Suprapubic skin (tissue), 4 donors: ENCODE measurements at regions not wholly inside any gene's neighbourhood (a gene's known extent, or its start where the extent isn't known, plus 50 kb on each side); places are given as distances from the start of the nearest gene placed in this dataset.

Experiments used
- DNase-seq, 2 donors: peaks; one replicate each; pipeline ENCODE4 v3.0.0-alpha.2; 2019; ENCODE audit warnings: low spot score in 2 of 2
- H3K27ac ChIP-seq: fragments of 200-600 bp; sonication (generic); one replicate; pipeline ENCODE4 v1.5.1; 2019
- H3K27me3 ChIP-seq: fragments of 200-600 bp; sonication (generic); one replicate; pipeline ENCODE4 v1.5.1; 2019
- H3K36me3 ChIP-seq: fragments of 200-600 bp; sonication (generic); one replicate; pipeline ENCODE4 v1.5.1; 2019
- H3K4me1 ChIP-seq: fragments of 200-600 bp; sonication (generic); one replicate; pipeline ENCODE4 v1.5.1; 2019
- H3K4me3 ChIP-seq: fragments of 200-600 bp; sonication (generic); one replicate; pipeline ENCODE4 v1.5.1; 2019; ENCODE audit warnings: mild to moderate bottlenecking
- H3K9me3 ChIP-seq: fragments of 200-600 bp; sonication (generic); one replicate; pipeline ENCODE4 v1.5.1; 2019
- EP300 ChIP-seq: sonication (generic); formaldehyde crosslinking; IDR thresholded peaks from one replicate; pipeline ENCODE4 v1.6.1; 2017; ENCODE audit warnings: antibody characterized with exemption
- POLR2A ChIP-seq, 2 donors: fragments of 450-650 bp; IDR thresholded peaks; one replicate each; pipeline ENCODE4 v1.6.1; 2017; ENCODE audit warnings: antibody characterized with exemption in 2 of 2, mild to moderate bottlenecking in 2 of 2, moderate library complexity in 2 of 2
- POLR2AphosphoS5 ChIP-seq, 3 donors: sonication (generic); formaldehyde crosslinking; IDR thresholded peaks; one replicate each; pipeline ENCODE4 v1.6.1; 2017; ENCODE audit warnings: antibody characterized with exemption in 3 of 3
- WGBS: methylation state at CpG from one replicate; pipeline ENCODE4 v1.1.5; 2018; 5-methylcytosine and 5-hydroxymethylcytosine counted together
- TF ChIP-seq, protein P1 (sequence below), 2 donors: fragments of 200-600 bp in 1 of 2; fragments of 450-650 bp in 1 of 2; sonication (generic) in 1 of 2; IDR thresholded peaks; one replicate each; pipeline ENCODE4 v1.5.1; 2016 to 2019; ENCODE audit warnings: antibody characterized with exemption in 2 of 2, mild to moderate bottlenecking in 1 of 2, moderate library complexity in 1 of 2

DNA sequence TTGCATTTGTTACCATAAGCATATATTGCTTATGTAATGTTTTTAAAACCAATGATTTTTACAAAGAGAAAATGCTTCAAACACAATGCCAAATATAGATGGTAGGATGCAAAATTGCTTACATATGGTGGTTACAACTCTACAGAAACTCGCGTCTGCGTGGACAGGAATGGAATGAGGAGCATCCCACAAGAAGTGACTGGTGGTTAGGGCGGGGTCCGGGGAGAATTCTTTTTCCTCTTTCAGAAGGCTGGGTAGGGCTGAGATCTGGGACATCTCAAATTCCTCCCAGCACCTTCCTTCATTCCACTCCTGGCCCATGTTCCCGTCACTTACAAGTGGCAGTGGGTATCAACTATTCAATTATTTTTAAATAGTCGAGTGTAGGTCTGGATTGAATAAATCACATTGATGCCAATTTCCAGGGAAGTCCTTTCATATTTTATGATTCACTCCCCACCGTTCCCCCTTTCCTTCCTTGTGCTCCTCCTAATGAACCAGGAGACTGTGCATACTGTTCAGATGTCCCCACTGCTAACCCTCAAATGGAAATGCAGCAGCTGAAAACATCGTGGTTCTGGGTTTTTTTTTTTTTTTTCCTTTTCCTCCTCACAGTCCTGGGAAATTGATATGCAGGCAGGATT lies 174.5 kb upstream of the POU3F1 start:
- no peaks in the 10 kb centered on the region for H3K9me3 ChIP-seq
- TF ChIP-seq, protein P1, sequence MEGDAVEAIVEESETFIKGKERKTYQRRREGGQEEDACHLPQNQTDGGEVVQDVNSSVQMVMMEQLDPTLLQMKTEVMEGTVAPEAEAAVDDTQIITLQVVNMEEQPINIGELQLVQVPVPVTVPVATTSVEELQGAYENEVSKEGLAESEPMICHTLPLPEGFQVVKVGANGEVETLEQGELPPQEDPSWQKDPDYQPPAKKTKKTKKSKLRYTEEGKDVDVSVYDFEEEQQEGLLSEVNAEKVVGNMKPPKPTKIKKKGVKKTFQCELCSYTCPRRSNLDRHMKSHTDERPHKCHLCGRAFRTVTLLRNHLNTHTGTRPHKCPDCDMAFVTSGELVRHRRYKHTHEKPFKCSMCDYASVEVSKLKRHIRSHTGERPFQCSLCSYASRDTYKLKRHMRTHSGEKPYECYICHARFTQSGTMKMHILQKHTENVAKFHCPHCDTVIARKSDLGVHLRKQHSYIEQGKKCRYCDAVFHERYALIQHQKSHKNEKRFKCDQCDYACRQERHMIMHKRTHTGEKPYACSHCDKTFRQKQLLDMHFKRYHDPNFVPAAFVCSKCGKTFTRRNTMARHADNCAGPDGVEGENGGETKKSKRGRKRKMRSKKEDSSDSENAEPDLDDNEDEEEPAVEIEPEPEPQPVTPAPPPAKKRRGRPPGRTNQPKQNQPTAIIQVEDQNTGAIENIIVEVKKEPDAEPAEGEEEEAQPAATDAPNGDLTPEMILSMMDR (IDR thresholded peaks at IDR 0.05): no peak
- TF ChIP-seq EP300 (no peak), POLR2AphosphoS5 (IDR thresholded peaks at IDR 0.05) (no peak), POLR2A (IDR thresholded peaks at IDR 0.05) (no peak)
- no peak overlapping the region for H3K4me3 ChIP-seq
- no peaks in the 10 kb centered on the region for H3K36me3 ChIP-seq
- WGBS: 26% methylated on average over 9 of the region's 9 CpGs
- H3K4me1 ChIP-seq: no peaks in the 10 kb centered on the region
- DNase-seq: no peak
- no peak overlapping the region for H3K27ac ChIP-seq
- peaks cover 22% of the 10 kb centered on the region for H3K27me3 ChIP-seq

DNA sequence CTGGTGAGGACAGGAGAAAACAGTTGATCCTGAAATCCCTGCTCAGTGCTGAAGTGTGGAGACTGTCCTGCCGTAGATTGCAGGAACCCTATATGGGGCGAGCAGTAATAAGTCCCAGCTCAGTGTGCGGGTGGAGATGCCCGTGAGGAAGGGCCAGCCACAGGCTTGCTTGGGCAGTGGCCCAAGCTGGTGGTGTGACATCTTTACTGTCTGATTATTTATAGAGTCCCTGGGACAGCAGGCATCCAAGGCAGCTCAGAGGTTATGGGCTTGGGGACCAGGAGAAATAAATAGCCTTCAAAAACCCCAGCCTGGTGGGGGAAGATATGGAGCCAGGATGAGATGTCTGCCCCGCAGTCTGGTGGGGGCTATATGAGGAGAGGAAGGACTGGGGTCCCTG lies 170.7 kb upstream of the POU3F1 start:
- 84% methylated on average over 5 of the region's 5 CpGs for WGBS
- Histone ChIP-seq H3K27me3 (peaks cover 22% of the 10 kb centered on the region), H3K27ac (no peak overlapping the region), H3K9me3 (no peaks in the 10 kb centered on the region), H3K36me3 (no peaks in the 10 kb centered on the region), H3K4me3 (no peak overlapping the region), H3K4me1 (no peaks in the 10 kb centered on the region)
- DNase-seq: no peak
- TF ChIP-seq POLR2A (IDR thresholded peaks at IDR 0.05): no peak
- TF ChIP-seq EP300: no peak
- TF ChIP-seq, protein P1 (IDR thresholded peaks at IDR 0.05): no peak
- no peak for TF ChIP-seq POLR2AphosphoS5 (IDR thresholded peaks at IDR 0.05)

DNA sequence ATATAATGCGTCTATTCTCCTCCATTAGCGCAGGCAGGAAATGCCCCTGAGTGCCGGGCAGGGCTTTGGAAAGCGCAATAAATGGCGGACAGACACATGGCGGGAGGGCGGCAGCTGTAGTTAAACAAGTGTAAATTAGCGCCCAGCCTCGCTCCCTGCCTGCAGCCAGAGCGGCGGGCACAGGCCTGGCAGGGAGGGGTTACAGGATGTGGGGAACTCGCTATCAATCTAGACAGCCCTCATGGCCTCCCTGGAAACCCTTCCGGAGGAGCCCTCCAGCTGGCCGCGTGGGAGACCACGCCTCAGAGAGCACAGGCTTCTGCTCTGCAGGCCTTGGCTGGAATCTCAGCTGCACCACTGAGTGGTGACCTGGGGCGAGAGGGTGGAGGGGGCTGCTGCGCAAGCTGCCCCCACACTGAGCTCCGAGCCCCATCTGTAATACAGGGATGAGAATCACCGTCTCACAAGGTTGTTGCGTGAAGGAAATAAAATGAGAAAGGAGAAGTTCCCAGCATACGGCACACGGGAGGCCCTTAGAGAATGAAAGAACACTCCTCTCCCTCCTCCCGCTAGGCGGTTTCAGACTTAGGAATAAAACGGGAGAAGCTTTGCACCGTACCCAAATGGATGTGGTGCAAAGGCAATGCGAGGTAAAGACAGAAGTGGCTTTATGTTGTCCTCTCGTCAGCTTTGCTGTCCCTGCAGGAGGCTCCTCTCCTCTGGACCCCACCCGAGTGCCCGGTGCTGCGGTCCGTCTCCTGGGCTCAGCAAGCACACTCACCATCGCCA lies 167.2 kb upstream of the POU3F1 start:
- no peak overlapping the region for H3K27ac ChIP-seq
- peaks cover 11% of the 10 kb centered on the region for H3K27me3 ChIP-seq
- no peaks in the 10 kb centered on the region for H3K36me3 ChIP-seq
- no peak for TF ChIP-seq POLR2AphosphoS5 (IDR thresholded peaks at IDR 0.05)
- no peak for TF ChIP-seq POLR2A (IDR thresholded peaks at IDR 0.05)
- TF ChIP-seq, protein P1 (IDR thresholded peaks at IDR 0.05): no peak
- TF ChIP-seq EP300: no peak
- H3K4me1 ChIP-seq: no peaks in the 10 kb centered on the region
- no peak overlapping the region for H3K4me3 ChIP-seq
- no peaks in the 10 kb centered on the region for H3K9me3 ChIP-seq
- WGBS: 66% methylated on average over 34 of the region's 34 CpGs
- DNase-seq: no peak

DNA sequence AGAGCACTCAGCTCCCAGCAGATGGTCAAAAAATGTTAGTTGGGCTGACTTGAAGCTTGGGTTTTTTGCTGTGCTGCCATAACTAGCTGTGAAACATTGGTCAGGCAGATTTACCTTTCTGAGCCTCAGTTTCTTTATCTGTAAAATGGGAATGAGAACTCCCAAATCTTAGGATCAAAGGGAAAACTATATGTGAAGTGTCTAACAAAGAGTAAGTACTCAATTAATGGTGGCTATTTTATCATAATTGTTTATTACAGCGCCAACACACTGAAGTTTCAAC lies 164.2 kb upstream of the POU3F1 start:
- H3K36me3 ChIP-seq: no peaks in the 10 kb centered on the region
- no peaks in the 10 kb centered on the region for H3K4me1 ChIP-seq
- no peak overlapping the region for H3K4me3 ChIP-seq
- H3K9me3 ChIP-seq: no peaks in the 10 kb centered on the region
- no peaks in the 10 kb centered on the region for H3K27me3 ChIP-seq
- WGBS: 100% methylated on average over 1 of the region's 1 CpG
- DNase-seq: no peak
- no peak for TF ChIP-seq EP300
- TF ChIP-seq POLR2A (IDR thresholded peaks at IDR 0.05): no peak
- TF ChIP-seq, protein P1 (IDR thresholded peaks at IDR 0.05): no peak
- TF ChIP-seq POLR2AphosphoS5 (IDR thresholded peaks at IDR 0.05): no peak
- H3K27ac ChIP-seq: no peak overlapping the region

DNA sequence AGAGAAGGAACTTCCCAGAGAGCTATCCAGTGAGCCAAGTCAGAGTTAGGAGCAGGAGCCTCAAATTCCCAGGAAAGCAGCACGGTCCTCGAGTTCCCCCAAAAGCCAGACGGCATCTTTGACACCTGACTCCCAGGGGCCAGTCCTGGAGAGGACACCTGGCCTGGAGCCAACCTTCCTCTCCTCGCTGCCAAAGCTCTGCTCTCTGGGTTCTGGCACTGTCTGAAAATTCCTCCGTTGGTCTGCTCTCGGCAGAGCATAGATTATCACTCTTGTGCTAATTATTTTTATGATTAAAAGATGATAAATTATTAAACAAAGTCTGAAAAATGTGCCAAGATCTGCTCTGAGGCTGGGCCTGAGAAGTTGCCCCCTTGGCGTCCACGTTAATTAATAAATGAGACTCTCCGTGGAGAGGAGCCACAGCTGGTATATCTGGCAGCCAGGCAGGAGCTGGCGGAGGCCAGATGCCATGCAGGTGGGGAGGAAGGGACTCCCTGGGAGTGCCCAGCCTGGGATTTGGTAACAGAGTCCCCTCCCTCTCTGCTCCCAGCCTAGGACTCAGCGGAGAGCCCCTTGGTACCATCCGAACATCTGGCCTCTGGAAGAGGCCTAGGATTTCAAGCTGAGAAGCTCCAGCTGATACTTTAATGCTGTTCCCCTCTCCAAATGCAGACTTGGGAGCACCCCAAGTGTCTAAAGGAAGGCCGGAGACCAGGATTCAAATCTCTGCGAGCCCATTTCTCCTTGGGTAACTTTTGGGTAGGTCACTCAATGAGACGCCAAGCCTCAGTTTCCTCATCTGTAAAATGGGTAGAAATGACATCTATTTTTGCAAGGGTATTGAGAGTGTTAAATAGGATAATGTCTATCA lies 163.7 kb upstream of the POU3F1 start:
- DNase-seq: no peak
- no peak overlapping the region for H3K27ac ChIP-seq
- no peaks in the 10 kb centered on the region for H3K36me3 ChIP-seq
- H3K4me3 ChIP-seq: no peak overlapping the region
- H3K27me3 ChIP-seq: no peaks in the 10 kb centered on the region
- H3K4me1 ChIP-seq: no peaks in the 10 kb centered on the region
- WGBS: 60% methylated on average over 15 of the region's 15 CpGs
- H3K9me3 ChIP-seq: no peaks in the 10 kb centered on the region
- TF ChIP-seq POLR2A (IDR thresholded peaks at IDR 0.05) (no peak), EP300 (no peak), POLR2AphosphoS5 (IDR thresholded peaks at IDR 0.05) (no peak)
- TF ChIP-seq, protein P1 (IDR thresholded peaks at IDR 0.05): no peak
